ENCODE measurements at regions not wholly inside any gene's neighbourhood (a gene's known extent, or its start where the extent isn't known, plus 50 kb on each side); places are given as distances from the start of the nearest gene placed in this dataset.

- H3K4me1 Mint-ChIP-seq (ENCODE audit: low read depth, unreplicated experiment) = peaks cover 4% of the 10 kb centered on the region
- H3K9me3 Mint-ChIP-seq (ENCODE audit: unreplicated experiment) = no peaks in the 10 kb centered on the region
- H3K36me3 Mint-ChIP-seq (ENCODE audit: unreplicated experiment) = no peaks in the 10 kb centered on the region
- H3K27ac Mint-ChIP-seq (ENCODE audit: unreplicated experiment) = no peak overlapping the region
- no peaks in the 10 kb centered on the region for H3K27me3 Mint-ChIP-seq (ENCODE audit: unreplicated experiment)
- H3K4me3 Mint-ChIP-seq (ENCODE audit: unreplicated experiment) = no peak overlapping the region
- TF ChIP-seq, protein P1, sequence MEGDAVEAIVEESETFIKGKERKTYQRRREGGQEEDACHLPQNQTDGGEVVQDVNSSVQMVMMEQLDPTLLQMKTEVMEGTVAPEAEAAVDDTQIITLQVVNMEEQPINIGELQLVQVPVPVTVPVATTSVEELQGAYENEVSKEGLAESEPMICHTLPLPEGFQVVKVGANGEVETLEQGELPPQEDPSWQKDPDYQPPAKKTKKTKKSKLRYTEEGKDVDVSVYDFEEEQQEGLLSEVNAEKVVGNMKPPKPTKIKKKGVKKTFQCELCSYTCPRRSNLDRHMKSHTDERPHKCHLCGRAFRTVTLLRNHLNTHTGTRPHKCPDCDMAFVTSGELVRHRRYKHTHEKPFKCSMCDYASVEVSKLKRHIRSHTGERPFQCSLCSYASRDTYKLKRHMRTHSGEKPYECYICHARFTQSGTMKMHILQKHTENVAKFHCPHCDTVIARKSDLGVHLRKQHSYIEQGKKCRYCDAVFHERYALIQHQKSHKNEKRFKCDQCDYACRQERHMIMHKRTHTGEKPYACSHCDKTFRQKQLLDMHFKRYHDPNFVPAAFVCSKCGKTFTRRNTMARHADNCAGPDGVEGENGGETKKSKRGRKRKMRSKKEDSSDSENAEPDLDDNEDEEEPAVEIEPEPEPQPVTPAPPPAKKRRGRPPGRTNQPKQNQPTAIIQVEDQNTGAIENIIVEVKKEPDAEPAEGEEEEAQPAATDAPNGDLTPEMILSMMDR (IDR thresholded peaks at IDR 0.05; ENCODE audit: partially characterized antibody, unreplicated experiment) = no peak
- DNase-seq = no peak
These were observed 93.6 kb upstream of the MTAP start for GRCh38 chr9:21708856-21709255.

GRCh38 chr9:21709464-21710058, 92.9 kb upstream of the MTAP start:
- TF ChIP-seq, protein P1 (IDR thresholded peaks at IDR 0.05; ENCODE audit: partially characterized antibody, unreplicated experiment) = peak; percentile 95
- Mint-ChIP-seq H3K4me1 (ENCODE audit: low read depth, unreplicated experiment) (peaks cover 4% of the 10 kb centered on the region), H3K36me3 (ENCODE audit: unreplicated experiment) (no peaks in the 10 kb centered on the region), H3K9me3 (ENCODE audit: unreplicated experiment) (no peaks in the 10 kb centered on the region), H3K27me3 (ENCODE audit: unreplicated experiment) (no peaks in the 10 kb centered on the region), H3K27ac (ENCODE audit: unreplicated experiment) (no peak overlapping the region), H3K4me3 (ENCODE audit: unreplicated experiment) (no peak overlapping the region)
- peak; percentile 70 for DNase-seq

- no peak for DNase-seq
- Mint-ChIP-seq H3K27ac (ENCODE audit: unreplicated experiment) (no peak overlapping the region), H3K27me3 (ENCODE audit: unreplicated experiment) (no peaks in the 10 kb centered on the region), H3K4me3 (ENCODE audit: unreplicated experiment) (no peak overlapping the region), H3K9me3 (ENCODE audit: unreplicated experiment) (no peaks in the 10 kb centered on the region), H3K36me3 (ENCODE audit: unreplicated experiment) (no peaks in the 10 kb centered on the region), H3K4me1 (ENCODE audit: low read depth, unreplicated experiment) (peaks cover 4% of the 10 kb centered on the region)
- TF ChIP-seq, protein P1 (IDR thresholded peaks at IDR 0.05; ENCODE audit: partially characterized antibody, unreplicated experiment) = no peak
These were observed 91.8 kb upstream of the MTAP start for GRCh38 chr9:21710548-21711191.

- DNase-seq = no peak
- H3K27me3 Mint-ChIP-seq (ENCODE audit: unreplicated experiment) = no peaks in the 10 kb centered on the region
- no peaks in the 10 kb centered on the region for H3K36me3 Mint-ChIP-seq (ENCODE audit: unreplicated experiment)
- H3K4me3 Mint-ChIP-seq (ENCODE audit: unreplicated experiment) = no peak overlapping the region
- H3K27ac Mint-ChIP-seq (ENCODE audit: unreplicated experiment) = no peak overlapping the region
- peaks cover 4% of the 10 kb centered on the region for H3K4me1 Mint-ChIP-seq (ENCODE audit: low read depth, unreplicated experiment)
- TF ChIP-seq, protein P1 (IDR thresholded peaks at IDR 0.05; ENCODE audit: partially characterized antibody, unreplicated experiment) = no peak
- H3K9me3 Mint-ChIP-seq (ENCODE audit: unreplicated experiment) = no peaks in the 10 kb centered on the region
These were observed 90.9 kb upstream of the MTAP start for GRCh38 chr9:21711504-21711903.

DNA sequence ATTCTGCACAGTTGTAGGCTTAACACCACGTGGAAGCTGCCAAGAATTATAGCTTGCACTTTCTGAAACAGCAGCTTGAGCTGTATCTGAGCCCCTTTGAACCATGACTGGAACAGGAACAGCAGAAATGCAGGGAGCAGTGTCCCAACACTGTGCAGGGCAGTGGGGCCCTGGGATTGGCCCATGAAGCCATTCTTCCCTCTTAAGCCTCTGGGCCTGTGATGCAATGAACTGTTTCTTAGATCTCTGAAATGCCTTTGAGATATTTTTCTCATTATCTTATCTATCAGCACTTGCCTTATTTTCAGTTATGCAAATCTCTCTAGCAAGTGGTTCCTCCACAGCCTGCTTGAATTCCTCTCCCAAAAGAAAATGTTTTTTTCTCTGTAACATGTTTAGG, 87.0 kb upstream of the MTAP start:
- TF ChIP-seq, protein P1 (IDR thresholded peaks at IDR 0.05; ENCODE audit: partially characterized antibody, unreplicated experiment) = no peak
- no peak overlapping the region for H3K27ac Mint-ChIP-seq (ENCODE audit: unreplicated experiment)
- H3K4me1 Mint-ChIP-seq (ENCODE audit: low read depth, unreplicated experiment) = peaks cover 4% of the 10 kb centered on the region
- H3K9me3 Mint-ChIP-seq (ENCODE audit: unreplicated experiment) = no peaks in the 10 kb centered on the region
- H3K36me3 Mint-ChIP-seq (ENCODE audit: unreplicated experiment) = no peaks in the 10 kb centered on the region
- H3K27me3 Mint-ChIP-seq (ENCODE audit: unreplicated experiment) = no peaks in the 10 kb centered on the region
- no peak overlapping the region for H3K4me3 Mint-ChIP-seq (ENCODE audit: unreplicated experiment)
- DNase-seq = no peak
